WTC11 (cell line): ENCODE measurements at regions not wholly inside any gene's neighbourhood (a gene's known extent, or its start where the extent isn't known, plus 50 kb on each side); places are given as distances from the start of the nearest gene placed in this dataset.

Source experiments
- ATAC-seq: fragments of 200-7000 bp; cut with Tn5 transposase; 2 replicates; pipeline ENCODE4 v1.10.0; 2021; ENCODE audit warnings: mild to moderate bottlenecking, moderate library complexity
- CTCF ChIA-PET: fragments of 300-600 bp; sonication (Branson Sonifier 250); formaldehyde crosslinking; loops from one replicate; lab custom pipeline; 2021; ENCODE audit warnings: antibody characterized with exemption; lab: Charles Lee
- POLR2A ChIA-PET: fragments of 350-600 bp; sonication (Branson Sonifier 250); formaldehyde crosslinking; loops from one replicate; lab custom pipeline; 2021; ENCODE audit warnings: antibody characterized with exemption; lab: Charles Lee
- DNase-seq: peaks from one replicate; pipeline ENCODE4 v3.0.0; 2021; ENCODE audit warnings: low spot score
- H3K27ac Mint-ChIP-seq: 2 replicates; pipeline ENCODE4 v1.8.0; 2021; ENCODE audit warnings: mixed read lengths
- H3K27me3 Mint-ChIP-seq: 2 replicates; pipeline ENCODE4 v1.8.0; 2021; ENCODE audit warnings: low read depth, mild to moderate bottlenecking, moderate library complexity, mixed read lengths
- H3K36me3 Mint-ChIP-seq: 2 replicates; pipeline ENCODE4 v1.8.0; 2021; ENCODE audit warnings: mixed read lengths
- H3K4me1 Mint-ChIP-seq: 2 replicates; pipeline ENCODE4 v1.8.0; 2022; ENCODE audit warnings: mixed read lengths
- H3K4me3 Mint-ChIP-seq: 2 replicates; pipeline ENCODE4 v1.8.0; 2021; ENCODE audit warnings: mild to moderate bottlenecking, moderate library complexity, mixed read lengths
- H3K9me3 Mint-ChIP-seq: 2 replicates; pipeline ENCODE4 v1.8.0; 2021; ENCODE audit warnings: mixed read lengths
- AFF4 ChIP-seq: sonication (generic); formaldehyde crosslinking; IDR thresholded peaks from 2 replicates; pipeline ENCODE4 v1.8.1; 2023; ENCODE audit warnings: mild to moderate bottlenecking, missing genetic modification reagents, borderline replicate concordance
- AR ChIP-seq: fragments of 250-450 bp; sonication (Bioruptor Pico); IDR thresholded peaks from 2 replicates; pipeline ENCODE4 v1.9.0; 2021; ENCODE audit warnings: mild to moderate bottlenecking
- ATF1 ChIP-seq: sonication (generic); formaldehyde crosslinking; IDR thresholded peaks from 2 replicates; pipeline ENCODE4 v1.8.1; 2023; ENCODE audit warnings: mild to moderate bottlenecking, moderate library complexity, missing genetic modification reagents
- ATF2 ChIP-seq: sonication (generic); formaldehyde crosslinking; IDR thresholded peaks from 2 replicates; pipeline ENCODE4 v1.8.1; 2022; ENCODE audit warnings: low read depth, missing genetic modification reagents, borderline replicate concordance
- E2F1 ChIP-seq: sonication (generic); formaldehyde crosslinking; IDR thresholded peaks from 2 replicates; pipeline ENCODE4 v1.8.0; 2022; ENCODE audit warnings: mild to moderate bottlenecking, missing genetic modification reagents
- ELF4 ChIP-seq: sonication (generic); formaldehyde crosslinking; IDR thresholded peaks from 2 replicates; pipeline ENCODE4 v1.8.1; 2022; ENCODE audit warnings: low read depth, mild to moderate bottlenecking, moderate library complexity, missing genetic modification reagents
- HMGA2 ChIP-seq: fragments of 250-450 bp; sonication (Bioruptor Pico); IDR thresholded peaks from 2 replicates; pipeline ENCODE4 v1.4.0; 2021; ENCODE audit warnings: mild to moderate bottlenecking, moderate library complexity
- JAZF1 ChIP-seq: fragments of 250-450 bp; sonication (Bioruptor Pico); IDR thresholded peaks from 2 replicates; pipeline ENCODE4 v1.9.0; 2021; ENCODE audit warnings: moderate library complexity, mild to moderate bottlenecking, inconsistent platforms
- MLX ChIP-seq: sonication (generic); formaldehyde crosslinking; IDR thresholded peaks from 2 replicates; pipeline ENCODE4 v1.8.1; 2023; ENCODE audit warnings: mild to moderate bottlenecking, missing genetic modification reagents, moderate library complexity
- NFYB ChIP-seq: sonication (generic); formaldehyde crosslinking; conservative IDR thresholded peaks from 2 replicates; pipeline ENCODE4 v1.8.0; 2022; ENCODE audit warnings: low read depth, missing genetic modification reagents
- NR2C2 ChIP-seq: sonication (generic); formaldehyde crosslinking; IDR thresholded peaks from 2 replicates; pipeline ENCODE4 v1.8.0; 2022; ENCODE audit warnings: mild to moderate bottlenecking, missing genetic modification reagents
- PRDM15 ChIP-seq: sonication (generic); formaldehyde crosslinking; IDR thresholded peaks from 2 replicates; pipeline ENCODE4 v1.8.0; 2022; ENCODE audit warnings: missing genetic modification reagents
- PREB ChIP-seq: sonication (generic); formaldehyde crosslinking; IDR thresholded peaks from 2 replicates; pipeline ENCODE4 v1.8.1; 2022; ENCODE audit warnings: mild to moderate bottlenecking, missing genetic modification reagents, moderate library complexity, borderline replicate concordance
- SMAD4 ChIP-seq: sonication (generic); formaldehyde crosslinking; IDR thresholded peaks from 2 replicates; pipeline ENCODE4 v1.8.0; 2022; ENCODE audit warnings: mild to moderate bottlenecking, missing genetic modification reagents
- TCF7 ChIP-seq: sonication (generic); formaldehyde crosslinking; IDR thresholded peaks from 2 replicates; pipeline ENCODE4 v1.8.0; 2022; ENCODE audit warnings: mild to moderate bottlenecking, low read depth, missing genetic modification reagents, moderate library complexity
- TEAD4 ChIP-seq: sonication (generic); formaldehyde crosslinking; IDR thresholded peaks from 2 replicates; pipeline ENCODE4 v1.8.0; 2022; ENCODE audit warnings: mild to moderate bottlenecking, missing genetic modification reagents
- TP53 ChIP-seq: sonication (generic); formaldehyde crosslinking; IDR thresholded peaks from 2 replicates; pipeline ENCODE4 v1.8.1; 2023; ENCODE audit warnings: mild to moderate bottlenecking, missing genetic modification reagents
- ZNF138 ChIP-seq: sonication (generic); formaldehyde crosslinking; conservative IDR thresholded peaks from 2 replicates; pipeline ENCODE4 v1.8.1; 2022; ENCODE audit warnings: mild to moderate bottlenecking, moderate library complexity, missing genetic modification reagents
- ZNF317 ChIP-seq: sonication (generic); formaldehyde crosslinking; IDR thresholded peaks from 2 replicates; pipeline ENCODE4 v1.8.1; 2023; ENCODE audit warnings: low read depth, mild to moderate bottlenecking, moderate library complexity, missing genetic modification reagents, borderline replicate concordance
- ZNF396 ChIP-seq: fragments of 250-450 bp; sonication (Bioruptor Pico); IDR thresholded peaks from 2 replicates; pipeline ENCODE4 v1.8.0; 2021; ENCODE audit warnings: mild to moderate bottlenecking, moderate library complexity, borderline replicate concordance

- TF ChIP-seq PRDM15 (CRISPR knock-in tag) (no peak), MLX (no peak)
Observed at GRCh38 chr9:30605936-30606335, 1778.5 kb upstream of the ACO1 start (continued).

GRCh38 chr9:30609713-30610112 lies 1774.7 kb upstream of the ACO1 start:
- Mint-ChIP-seq H3K9me3 (peaks cover 8% of the 10 kb centered on the region), H3K4me1 (no peaks in the 10 kb centered on the region), H3K36me3 (peaks cover 3% of the 10 kb centered on the region; the same call in 1 of the 2 replicates), H3K4me3 (no peak overlapping the region), H3K27ac (no peak overlapping the region)
- ChIA-PET POLR2A (interaction anchor here (0.7 kb wide), 1 partner anchor 801 kb away, joined by 5 read pairs; no protein-coding TSS in a partner anchor), CTCF (no interaction called here)
- no peak for DNase-seq
- TF ChIP-seq PREB (CRISPR knock-in tag) (no peak), NR2C2 (CRISPR knock-in tag) (no peak), MLX (no peak), HMGA2 (CRISPR knock-in tag) (no peak), ATF1 (CRISPR knock-in tag) (no peak), ATF2 (CRISPR knock-in tag) (no peak), JAZF1 (CRISPR knock-in tag) (no peak), E2F1 (CRISPR knock-in tag) (no peak), AFF4 (no peak), ZNF396 (no peak), NFYB (CRISPR knock-in tag) (no peak), AR (CRISPR knock-in tag) (no peak), ELF4 (no peak), TCF7 (no peak), TEAD4 (CRISPR knock-in tag) (no peak), ZNF138 (CRISPR knock-in tag) (no peak), TP53 (no peak), ZNF317 (CRISPR knock-in tag) (no peak), SMAD4 (CRISPR knock-in tag) (no peak)
- TF ChIP-seq, all 79 proteins: peak for 0
- no peaks in the 10 kb centered on the region for H3K27me3 Mint-ChIP-seq
- no peak for ATAC-seq
